ENCODE measurements at regions not wholly inside any gene's neighbourhood (a gene's known extent, or its start where the extent isn't known, plus 50 kb on each side); places are given as distances from the start of the nearest gene placed in this dataset.

DNA sequence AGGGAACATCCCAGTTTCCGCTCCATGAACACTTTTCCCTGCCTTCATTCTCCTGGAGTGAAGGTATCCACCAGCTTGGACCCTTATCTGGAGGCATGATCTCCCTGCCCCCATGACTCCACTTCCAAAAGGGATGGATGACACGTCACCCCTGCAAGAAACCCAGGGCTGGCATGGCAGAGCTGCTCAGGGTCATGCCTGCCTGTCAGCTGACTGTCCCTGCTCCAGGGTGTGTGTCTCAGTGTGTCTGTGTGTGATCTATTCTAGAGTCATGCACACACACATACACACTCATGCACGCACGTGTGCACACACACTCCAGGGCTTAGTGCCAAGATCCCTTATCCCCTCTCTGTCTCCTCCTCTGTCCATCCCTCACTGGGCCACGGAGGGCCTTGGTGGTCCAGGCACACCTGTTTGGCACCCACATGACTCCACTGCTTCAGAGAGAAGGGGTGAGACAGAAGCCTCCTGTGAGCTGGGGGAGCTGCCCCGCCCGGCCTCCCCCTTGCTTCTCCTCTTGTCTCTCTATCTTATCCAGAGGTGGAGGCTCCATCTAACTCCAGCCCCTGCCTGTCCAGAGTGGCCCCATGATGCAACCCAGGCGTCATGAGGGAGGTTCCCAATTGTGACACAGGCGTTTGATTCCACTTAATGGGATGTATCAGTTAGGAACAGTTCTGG, 290.9 kb downstream of the CDC5L start:
- no peak for DNase-seq (ENCODE audit: low read depth in 2 of 2)

DNA sequence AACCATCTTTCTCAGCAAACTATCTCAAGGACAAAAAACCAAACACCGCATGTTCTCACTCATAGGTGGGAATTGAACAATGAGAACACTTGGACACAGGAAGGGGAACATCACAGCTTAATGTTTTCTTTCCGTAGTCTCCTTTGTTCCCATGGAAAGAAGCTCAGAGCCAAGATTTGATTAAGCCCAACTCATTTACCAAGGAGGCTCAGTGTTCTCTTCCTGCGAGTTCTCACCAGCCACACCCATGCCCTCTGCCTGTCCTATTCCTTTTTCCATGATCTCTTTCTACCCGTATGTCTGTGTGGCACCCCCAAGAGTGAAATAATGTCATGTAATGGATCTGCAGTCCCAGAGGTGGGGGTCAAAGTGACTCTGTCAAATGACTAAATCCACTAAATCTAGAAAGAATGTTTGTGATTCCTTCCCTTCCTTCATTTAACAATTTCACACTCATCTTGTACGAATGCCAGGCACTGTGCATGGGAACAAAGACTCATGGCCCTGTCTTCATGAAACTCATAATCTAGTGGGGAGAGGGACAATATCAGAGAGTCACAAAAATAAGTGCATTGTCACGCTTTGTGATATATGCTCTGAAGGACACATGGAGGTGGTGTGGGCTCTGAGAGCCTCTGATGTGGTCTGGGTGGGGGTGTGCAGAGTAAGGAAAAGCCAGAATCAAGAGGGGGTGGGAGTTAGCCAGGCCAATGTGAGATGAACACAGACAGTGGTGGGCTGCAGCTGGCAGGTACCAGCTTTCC, 292.1 kb downstream of the CDC5L start:
- no peak for DNase-seq (ENCODE audit: low read depth in 2 of 2)

DNA sequence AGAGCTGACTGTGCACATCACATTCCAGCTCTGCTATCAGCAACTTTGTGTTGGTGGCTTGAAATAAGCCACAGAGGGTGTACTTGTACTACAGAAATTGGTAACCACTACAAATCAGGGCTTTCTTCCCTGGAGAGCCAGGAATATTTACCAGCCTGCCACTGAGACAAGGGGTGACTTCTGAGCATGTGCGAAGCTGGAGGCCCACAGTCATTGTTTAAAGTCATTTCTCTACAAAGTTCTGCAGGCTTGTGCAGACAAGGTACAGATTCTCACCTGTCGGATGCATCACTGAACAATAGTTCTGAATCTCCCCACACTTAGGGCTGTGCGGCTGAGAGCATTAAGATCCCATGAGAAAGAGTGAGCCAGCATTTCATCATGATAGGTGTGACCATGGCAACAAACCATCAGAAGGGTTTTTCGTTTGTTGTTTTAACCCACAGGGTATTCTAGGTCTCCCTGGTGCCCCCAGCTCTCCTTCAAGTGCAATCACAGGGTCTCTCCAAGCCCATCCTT, 292.8 kb downstream of the CDC5L start:
- DNase-seq (ENCODE audit: low read depth in 2 of 2) = no peak

DNA sequence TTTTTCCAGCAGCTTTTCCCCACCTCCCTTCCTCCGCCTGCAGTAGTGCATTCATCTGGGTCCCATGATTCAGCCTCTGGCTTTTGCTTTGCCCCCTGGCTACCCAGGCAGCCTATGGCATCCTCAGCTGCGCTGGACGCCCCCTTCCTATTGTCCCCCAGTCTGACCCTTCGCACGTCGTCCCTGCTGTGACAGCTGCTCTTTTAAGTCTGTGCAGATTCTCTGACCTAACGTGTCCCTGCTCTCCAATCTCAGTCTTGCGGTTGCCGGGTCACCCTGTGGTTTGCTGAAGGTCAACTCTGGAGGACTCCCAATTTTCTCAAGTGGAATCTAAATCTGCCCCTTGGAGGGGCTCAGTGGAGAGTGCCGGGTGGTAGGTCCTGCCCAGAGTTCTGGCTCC, 294.3 kb downstream of the CDC5L start:
- DNase-seq (ENCODE audit: low read depth in 2 of 2) = no peak

DNA sequence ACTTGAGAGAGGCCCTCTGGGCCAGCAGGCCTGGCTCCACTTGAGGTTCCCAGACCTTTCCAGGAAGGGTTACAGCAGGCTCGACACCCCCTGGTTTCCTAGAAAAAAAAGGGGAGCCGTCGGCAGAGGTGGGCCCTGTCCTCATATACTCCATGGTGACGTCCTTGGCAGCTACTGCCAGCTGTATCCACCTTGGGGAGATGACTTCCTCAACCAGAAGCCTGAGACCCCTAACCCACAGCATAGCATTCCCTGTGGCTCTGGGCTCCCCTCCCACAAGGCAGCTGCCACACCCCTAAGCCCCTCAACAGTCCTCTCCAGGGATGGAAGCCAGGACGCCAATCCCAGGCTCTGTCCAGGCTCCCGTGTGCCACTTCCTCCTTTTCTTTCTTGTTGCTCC, 294.8 kb downstream of the CDC5L start:
- no peak for DNase-seq (ENCODE audit: low read depth in 2 of 2)

DNA sequence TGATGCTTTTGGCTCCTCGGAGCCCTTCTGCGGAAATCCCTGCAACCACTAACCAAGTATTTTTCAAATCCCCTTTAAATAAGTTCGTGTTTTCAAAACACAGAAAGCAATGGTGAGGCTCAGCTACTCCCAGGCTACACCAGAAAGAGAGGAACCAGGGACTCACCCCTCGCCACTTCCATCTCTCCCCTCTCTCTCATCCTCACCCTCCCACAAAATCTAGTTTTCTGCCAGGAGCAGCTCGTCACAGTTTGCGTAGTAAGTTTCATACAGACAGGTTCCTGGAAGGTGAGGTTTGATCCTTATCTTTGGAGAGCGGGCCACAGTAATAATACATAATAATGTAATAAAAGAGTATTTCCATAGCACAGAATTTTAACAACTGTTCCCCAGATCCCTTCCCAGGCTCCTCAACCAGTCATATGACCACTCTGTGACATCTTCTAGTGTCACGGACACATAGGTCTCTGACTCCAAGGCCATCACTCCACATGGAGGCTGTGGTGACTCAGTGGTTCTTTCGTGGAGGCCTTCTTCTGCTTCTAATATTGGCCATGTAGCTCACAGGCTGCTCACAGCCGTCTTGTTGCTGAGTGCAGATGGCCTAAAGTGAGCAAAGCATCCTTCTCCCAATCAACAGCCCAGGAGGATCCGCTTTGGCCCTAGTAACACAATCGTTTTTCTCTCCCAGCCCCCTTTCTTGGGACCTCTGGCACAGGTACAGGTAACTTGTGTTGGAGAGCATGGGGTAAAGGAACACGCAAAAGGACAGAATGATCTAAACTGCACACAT, 295.7 kb downstream of the CDC5L start:
- DNase-seq (ENCODE audit: low read depth in 2 of 2) = no peak

DNA sequence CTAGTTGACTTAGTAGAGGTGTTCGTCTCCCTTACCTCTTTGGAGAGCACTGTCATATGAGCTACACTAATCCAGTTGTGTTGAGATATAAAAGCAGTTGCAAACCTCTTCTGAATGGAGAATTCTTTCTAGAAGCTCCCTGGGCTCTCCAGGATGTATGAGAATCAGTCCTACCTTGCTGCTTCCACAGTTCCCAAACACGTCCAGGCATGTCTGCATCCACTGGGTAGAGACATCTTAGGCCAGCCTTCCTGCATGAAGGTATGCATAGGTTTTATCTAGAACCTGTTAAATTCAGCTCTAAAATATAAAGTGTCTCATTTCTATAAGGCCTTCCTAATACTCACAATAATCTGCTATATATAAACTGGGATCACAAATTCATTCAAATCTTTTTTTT, 297.7 kb downstream of the CDC5L start:
- no peak for DNase-seq (ENCODE audit: low read depth in 2 of 2)

DNA sequence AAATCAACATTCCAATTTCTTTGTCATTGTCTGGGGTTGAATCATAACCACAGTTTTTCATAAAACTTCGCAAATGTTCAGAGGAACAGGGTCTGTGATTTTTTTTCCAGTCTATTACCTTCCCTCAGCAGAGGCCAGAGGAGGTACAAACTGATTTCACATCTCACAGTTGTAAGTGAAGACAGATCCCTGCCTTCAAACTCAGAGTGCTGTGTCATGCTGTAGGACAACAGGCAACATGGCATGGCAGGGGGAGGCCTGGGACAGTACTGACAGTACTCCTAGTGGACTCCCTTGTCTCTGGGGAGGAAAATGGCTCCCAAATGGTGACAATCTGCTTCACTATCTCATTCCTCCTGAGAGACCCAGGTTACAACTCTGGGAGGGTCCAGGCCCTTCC, 308.6 kb downstream of the CDC5L start:
- no peak for DNase-seq (ENCODE audit: low read depth in 2 of 2)

DNA sequence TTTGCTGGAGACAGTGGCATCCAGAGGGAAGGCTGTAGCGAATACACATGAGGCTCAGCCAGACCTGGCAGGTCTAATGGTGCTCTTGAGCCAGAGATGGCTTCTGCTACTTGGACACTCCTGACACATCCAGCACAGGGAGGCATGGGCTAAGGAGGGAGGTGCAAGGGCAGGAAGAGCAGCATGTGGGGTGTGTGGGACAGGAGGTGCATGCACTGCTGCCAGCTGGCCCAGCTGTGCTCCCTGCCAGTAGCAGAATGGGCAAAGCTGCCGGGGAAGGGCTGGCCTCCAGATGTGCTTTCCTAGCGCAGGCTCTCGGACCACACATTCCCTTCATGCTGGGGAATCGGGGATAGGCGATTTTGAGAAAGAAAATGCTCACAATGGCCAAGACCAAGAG, 309.2 kb downstream of the CDC5L start:
- DNase-seq (ENCODE audit: low read depth in 2 of 2) = no peak

DNA sequence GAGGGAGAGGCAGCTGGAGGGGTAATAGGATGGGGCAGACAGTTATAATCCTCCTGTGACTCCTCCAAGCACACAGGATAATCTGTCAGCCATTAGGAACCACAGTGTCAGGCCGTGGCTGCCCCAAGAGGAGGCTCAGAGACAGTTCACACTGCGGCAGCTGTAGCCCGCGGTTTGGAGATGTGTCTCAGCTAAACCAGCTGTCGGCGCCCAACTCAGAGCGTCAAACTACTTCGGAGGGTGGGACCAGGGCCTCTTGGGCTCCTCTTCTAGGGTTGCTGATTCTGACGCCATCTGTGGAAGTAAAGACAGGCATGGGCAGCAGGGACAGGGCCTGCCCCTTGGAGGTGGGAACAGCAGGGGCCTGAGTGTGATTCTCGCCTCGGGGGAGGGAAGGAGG, 309.8 kb downstream of the CDC5L start:
- no peak for DNase-seq (ENCODE audit: low read depth in 2 of 2)

DNA sequence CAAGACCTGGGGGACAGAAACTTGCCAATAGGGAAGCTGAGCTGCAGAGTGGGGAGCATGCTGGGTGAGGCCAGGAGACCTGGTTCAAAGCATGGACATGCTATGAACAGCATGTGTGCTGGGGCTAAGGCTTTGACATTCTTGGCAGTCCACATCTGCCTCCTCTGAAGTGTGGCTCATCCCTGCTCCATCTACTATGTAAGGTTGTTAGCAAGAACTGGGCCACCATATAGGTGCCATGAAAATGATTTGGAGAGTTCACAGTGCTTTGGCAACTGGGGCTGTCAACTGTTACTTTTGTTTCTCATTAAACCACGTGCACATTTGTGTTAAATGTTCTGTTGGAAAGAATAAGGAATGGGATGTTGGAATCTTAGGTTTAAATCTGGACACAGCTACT, 311.1 kb downstream of the CDC5L start:
- DNase-seq (ENCODE audit: low read depth in 2 of 2) = no peak

DNA sequence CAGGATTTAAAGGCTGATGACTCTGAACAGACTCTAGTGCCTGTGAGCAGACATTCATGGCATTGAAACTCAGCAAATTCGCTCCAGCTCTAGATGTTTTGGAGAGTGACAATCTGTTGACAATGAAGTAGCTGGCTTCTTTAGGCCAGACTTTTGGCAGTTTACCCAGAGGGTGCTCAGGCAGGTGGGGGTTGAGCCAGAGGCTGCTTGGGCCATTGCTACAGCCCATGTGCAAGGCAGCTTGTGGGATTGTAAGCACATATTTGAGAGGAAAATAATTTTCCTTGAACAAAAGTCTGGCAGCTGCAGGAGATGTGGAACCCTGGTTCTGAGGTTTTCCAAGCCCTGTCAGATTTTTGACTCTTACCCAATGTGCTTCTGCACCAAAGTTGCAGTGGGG, 311.6 kb downstream of the CDC5L start:
- DNase-seq (ENCODE audit: low read depth in 2 of 2) = no peak

DNA sequence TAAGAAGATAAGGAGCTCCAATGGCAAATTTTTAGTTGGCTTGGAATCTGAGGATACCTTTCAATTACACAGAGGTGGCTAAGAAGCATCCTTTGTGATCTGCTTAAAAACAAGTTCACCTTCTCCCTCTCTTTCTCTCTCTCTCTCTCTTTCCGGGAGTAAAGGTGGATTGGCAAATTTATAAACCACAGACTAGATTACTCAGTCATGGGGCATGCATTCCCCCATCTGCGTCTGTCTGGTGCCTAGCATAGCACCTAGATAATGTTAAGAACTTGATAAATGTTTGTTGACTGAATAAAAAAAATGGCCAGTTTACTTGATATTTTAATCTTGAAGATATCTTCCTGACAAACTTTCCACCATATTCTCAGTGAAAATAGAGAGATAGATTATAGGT, 312.3 kb downstream of the CDC5L start:
- DNase-seq (ENCODE audit: low read depth in 2 of 2) = no peak

DNA sequence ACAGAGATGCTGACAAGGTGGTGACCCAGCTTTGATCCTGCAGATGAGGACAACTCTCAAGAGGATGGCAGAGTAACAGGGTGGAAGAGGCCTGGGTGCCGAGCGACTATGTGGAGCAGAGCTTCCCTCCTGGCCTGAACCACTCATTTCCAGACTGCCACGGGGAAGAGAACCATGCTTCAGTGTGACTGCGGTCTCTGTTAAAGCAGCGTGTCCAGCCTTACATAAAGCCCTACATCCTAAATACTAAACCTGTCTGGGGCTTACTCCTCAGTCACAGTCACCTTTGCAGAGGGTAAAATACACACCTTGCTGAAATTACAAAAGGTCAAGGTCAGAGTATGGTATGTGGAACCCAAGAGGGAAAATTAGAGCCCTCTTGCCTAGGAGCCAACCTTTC, 312.9 kb downstream of the CDC5L start:
- DNase-seq (ENCODE audit: low read depth in 2 of 2) = no peak

DNA sequence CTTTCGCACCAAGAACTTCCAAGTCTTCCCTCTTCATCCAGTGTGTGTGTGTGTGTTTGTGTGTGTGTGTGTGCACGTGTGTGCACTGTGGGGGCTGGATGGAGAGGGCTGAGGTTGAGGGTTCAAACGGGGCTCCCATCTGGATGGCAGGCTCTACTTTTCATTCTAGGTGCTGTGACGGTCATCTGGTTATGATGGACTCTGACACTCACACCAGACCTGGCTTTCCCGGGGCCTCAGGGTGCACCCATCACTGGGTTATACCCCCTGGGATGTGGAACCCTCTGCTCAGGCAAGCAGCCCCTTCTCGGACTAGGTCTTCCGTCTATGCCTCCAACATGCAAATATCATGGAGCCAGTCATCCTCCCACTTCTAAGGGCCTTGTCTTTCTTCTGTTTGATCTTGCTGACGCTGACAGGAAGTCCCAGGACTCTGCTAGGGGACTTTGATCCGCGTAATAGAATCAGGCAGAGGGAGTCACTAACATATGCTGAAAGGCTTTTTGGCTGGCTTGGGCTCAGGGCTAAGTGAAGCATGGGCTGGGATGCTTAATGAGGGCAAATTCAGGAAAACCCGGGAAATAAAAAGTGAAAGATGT, 313.6 kb downstream of the CDC5L start:
- no peak for DNase-seq (ENCODE audit: low read depth in 2 of 2)

DNA sequence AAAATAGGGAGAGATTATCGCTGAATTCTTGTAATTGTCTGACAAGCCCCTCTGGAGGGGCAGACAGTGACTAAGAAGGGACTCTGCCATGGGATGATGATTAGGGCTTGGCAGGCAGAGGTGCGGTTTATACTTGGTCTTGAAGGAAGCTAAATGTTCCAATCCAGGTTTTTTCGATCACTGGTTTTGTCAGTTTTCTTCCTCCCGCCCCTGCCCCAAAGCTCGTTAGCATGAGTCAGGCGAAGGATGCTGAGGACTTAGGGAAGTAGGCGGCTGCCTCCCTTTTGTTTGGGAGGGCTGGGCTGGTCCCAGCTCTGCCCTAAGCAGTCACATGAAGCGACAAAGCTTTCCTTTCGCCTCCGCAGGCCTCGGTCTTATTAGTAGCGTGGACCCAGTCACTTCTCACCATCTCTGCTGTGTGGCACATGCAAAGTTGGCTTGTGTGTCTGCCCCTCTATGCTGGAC, 314.2 kb downstream of the CDC5L start:
- no peak for DNase-seq (ENCODE audit: low read depth in 2 of 2)

DNA sequence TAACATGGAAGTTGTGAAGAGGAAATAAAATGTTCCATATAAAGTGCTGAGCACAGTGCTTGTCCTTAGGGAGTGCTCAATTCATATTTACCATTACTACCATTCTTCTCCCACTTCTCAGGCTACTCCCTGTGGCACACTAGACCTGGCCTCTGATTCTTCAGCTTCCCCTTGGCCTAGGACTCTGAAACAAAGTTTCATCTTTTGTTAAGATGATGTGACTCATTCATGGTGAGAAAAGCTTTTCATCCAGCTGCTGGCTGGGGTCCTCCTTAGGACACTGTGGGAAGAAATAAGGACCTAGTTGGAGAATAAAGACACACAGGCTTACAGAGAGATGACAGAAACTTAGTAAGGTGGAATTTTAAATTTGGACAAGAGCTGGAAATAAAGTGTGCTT, 314.8 kb downstream of the CDC5L start:
- no peak for DNase-seq (ENCODE audit: low read depth in 2 of 2)

DNA sequence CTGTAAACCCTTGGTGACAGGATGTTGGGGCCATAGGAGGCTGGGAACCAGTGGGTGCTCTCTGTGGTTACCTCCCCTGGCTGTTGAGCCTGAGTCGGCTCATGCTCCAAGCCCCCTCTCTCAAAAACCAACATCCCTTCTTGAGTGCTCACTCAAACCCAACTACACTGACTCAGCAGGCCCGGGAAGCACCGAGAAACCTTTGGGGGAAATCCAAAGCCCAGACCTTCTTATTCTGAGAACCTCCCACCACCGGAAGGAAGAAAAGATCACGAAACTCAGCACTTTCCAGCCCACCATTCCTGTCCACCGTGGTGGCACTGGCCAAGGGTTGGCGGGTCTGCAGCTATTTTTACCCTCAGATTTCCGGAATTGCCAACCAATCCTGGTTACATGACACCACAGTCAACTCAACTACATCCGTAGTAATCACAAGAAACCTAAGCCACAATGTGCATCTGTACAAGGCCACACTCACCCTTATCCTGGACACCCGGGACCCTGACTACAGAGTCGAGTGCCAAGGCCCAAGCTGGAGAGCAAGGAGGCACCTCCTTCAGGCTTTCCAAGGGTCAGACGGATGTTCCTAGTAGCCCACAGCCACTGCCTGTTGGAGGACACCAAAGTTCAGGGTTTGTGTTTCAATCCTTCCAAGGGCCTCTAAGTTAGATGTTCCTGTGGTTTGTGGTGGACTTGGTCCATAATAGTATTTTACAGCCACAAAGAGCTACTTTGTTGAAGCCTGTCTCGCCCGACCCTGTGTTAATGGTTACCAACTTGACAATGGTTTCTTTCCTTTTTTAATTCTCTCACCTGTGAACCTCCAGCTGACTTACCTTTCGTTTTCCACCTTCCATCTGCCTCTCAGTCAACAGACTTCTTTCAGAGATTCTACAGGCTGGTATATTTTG, 317.0 kb downstream of the CDC5L start:
- DNase-seq (ENCODE audit: low read depth in 2 of 2) = peak in 1 of 2 experiments; percentile 6

DNA sequence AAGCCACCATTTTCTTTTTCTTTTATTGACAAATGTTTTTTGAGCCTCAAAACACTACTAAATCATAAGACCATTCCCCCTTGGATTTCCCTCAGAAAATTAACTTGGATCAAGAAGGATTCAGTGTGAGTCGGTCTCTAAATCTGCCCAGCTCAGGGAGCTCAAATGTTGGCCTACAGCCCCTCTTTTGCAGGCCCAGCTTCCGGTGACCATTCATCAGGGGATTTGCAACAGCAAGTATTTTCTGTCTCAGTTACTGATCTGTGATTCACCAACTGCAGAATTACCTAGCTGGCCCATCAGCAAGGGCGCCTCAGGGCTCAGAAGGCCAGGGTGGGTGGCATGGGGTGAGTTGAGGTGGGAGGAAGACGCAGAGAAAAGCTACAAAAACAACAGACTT, 318.1 kb downstream of the CDC5L start:
- DNase-seq (ENCODE audit: low read depth in 2 of 2) = no peak

DNA sequence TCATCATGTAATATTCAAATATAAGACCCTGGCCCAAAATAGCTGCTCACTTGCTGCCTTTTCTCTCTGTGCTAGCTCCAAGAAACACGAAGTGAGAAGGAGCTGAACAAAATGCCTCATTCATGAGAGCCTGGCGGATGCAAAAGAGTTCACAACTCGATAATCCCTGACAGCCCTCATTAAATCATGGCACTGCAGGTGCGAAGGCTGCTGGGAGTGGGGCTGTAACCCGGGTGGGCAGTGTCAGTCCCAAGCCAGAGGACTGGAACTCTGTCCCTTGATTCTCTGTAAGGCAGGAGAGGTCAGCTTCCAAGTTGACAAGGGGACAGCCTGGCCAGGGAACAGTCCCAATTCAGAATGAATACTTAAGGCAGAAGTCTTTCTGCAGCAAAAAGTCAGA, 318.5 kb downstream of the CDC5L start:
- no peak for DNase-seq (ENCODE audit: low read depth in 2 of 2)

DNA sequence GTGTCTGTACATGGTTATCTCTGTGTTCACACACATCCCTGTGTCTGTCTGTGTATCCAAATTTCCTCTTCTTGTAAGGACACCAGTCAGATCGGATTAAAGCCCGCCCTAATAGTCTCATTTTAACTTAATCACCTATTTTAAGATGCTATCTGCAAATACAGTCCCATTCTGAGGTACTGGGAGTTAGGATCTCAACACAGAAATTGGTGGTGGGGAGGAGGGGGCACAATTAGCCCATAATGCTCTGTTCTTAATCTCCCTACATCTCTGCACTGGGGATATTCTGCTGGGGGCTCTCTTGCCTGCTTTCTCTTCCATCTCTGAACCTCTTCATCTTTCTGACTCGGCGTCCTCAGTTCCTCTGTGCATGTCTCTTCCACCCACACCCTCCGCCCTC, 320.7 kb downstream of the CDC5L start:
- no peak for DNase-seq (ENCODE audit: low read depth in 2 of 2)

Measured in stimulated activated CD4-positive, alpha-beta T cell treated with anti-CD3 and anti-CD28 coated beads, Interleukin-12 subunit alpha, Interleukin-12 subunit beta, amount 100 ng/mL, for 24 hours (primary cell).